ENCODE measurements at regions not wholly inside any gene's neighbourhood (a gene's known extent, or its start where the extent isn't known, plus 50 kb on each side); places are given as distances from the start of the nearest gene placed in this dataset.

GRCh38 chr5:128645581-128645980 is 107.5 kb upstream of the FBN2 start:
- intact Hi-C loops (cut with micrococcal nuclease): no loop called here
- TF ChIP-seq CTCF (IDR thresholded peaks at IDR 0.05): no peak
- Histone ChIP-seq H3K79me2 (ENCODE audit: insufficient read depth, low read length) (no peaks in the 10 kb centered on the region), H3K4me3 (replicated peaks in 1 of 3; ENCODE audit: low read depth in 2 of 3, low read length in 3 of 3) (no peak overlapping the region), H3K4me2 (replicated peaks; ENCODE audit: extremely low read depth, low read length, poor library complexity, severe bottlenecking) (no peak overlapping the region), H3K9me3 (replicated peaks in 1 of 2; ENCODE audit: control insufficient read depth in 1 of 2, insufficient read depth in 1 of 2, low read length in 2 of 2) (no peaks in the 10 kb centered on the region), H3K36me3 (replicated peaks in 1 of 2; ENCODE audit: control insufficient read depth in 1 of 2, insufficient read depth in 2 of 2, low read length in 2 of 2) (no peaks in the 10 kb centered on the region), H3K9ac (ENCODE audit: insufficient read depth, low read length, poor library complexity, severe bottlenecking) (no peak overlapping the region), H3K27ac (ENCODE audit: low read depth in 1 of 2, low read length in 2 of 2) (no peak overlapping the region), H4K20me1 (ENCODE audit: insufficient read depth, low read length) (no peaks in the 10 kb centered on the region), H3K4me1 (ENCODE audit: control insufficient read depth in 1 of 2, insufficient read depth in 2 of 2, low read length in 2 of 2) (no peaks in the 10 kb centered on the region), H3K27me3 (ENCODE audit: control insufficient read depth in 2 of 2, insufficient read depth in 2 of 2, low read length in 2 of 2) (no peaks in the 10 kb centered on the region), H2AFZ (ENCODE audit: insufficient read depth, low read depth, low read length, poor library complexity, severe bottlenecking) (no peak overlapping the region)
- WGBS (ENCODE audit: insufficient coverage): no CpG with 5 or more reads among the region's 1 CpG
- H3K36me3 Mint-ChIP-seq: no peaks in the 10 kb centered on the region
- no peak overlapping the region for H3K4me3 Mint-ChIP-seq
- H3K27ac Mint-ChIP-seq: no peak overlapping the region
- peaks cover 0 to 2% (median 0%) of the 10 kb centered on the region in 7 donors for H3K9me3 Mint-ChIP-seq
- no peak for DNase-seq
- no peaks in the 10 kb centered on the region for H3K4me1 Mint-ChIP-seq
- no peaks in the 10 kb centered on the region for H3K27me3 Mint-ChIP-seq (ENCODE audit: low read depth in 3 of 3)

GRCh38 chr5:128646176-128646575 is 108.1 kb upstream of the FBN2 start:
- Mint-ChIP-seq H3K27ac (no peak overlapping the region), H3K9me3 (peaks cover 0 to 2% (median 0%) of the 10 kb centered on the region in 7 donors), H3K36me3 (no peaks in the 10 kb centered on the region), H3K4me1 (no peaks in the 10 kb centered on the region), H3K4me3 (no peak overlapping the region), H3K27me3 (ENCODE audit: low read depth in 3 of 3) (peaks cover 0 to 1% (median 0%) of the 10 kb centered on the region in 3 donors)
- Histone ChIP-seq H3K36me3 (replicated peaks in 1 of 2; ENCODE audit: control insufficient read depth in 1 of 2, insufficient read depth in 2 of 2, low read length in 2 of 2) (no peaks in the 10 kb centered on the region), H3K27ac (ENCODE audit: low read depth in 1 of 2, low read length in 2 of 2) (no peak overlapping the region), H3K4me1 (ENCODE audit: control insufficient read depth in 1 of 2, insufficient read depth in 2 of 2, low read length in 2 of 2) (no peaks in the 10 kb centered on the region), H3K9ac (ENCODE audit: insufficient read depth, low read length, poor library complexity, severe bottlenecking) (no peak overlapping the region), H3K4me2 (replicated peaks; ENCODE audit: extremely low read depth, low read length, poor library complexity, severe bottlenecking) (no peak overlapping the region), H3K79me2 (ENCODE audit: insufficient read depth, low read length) (no peaks in the 10 kb centered on the region), H3K27me3 (ENCODE audit: control insufficient read depth in 2 of 2, insufficient read depth in 2 of 2, low read length in 2 of 2) (no peaks in the 10 kb centered on the region), H4K20me1 (ENCODE audit: insufficient read depth, low read length) (no peaks in the 10 kb centered on the region), H3K4me3 (replicated peaks in 1 of 3; ENCODE audit: low read depth in 2 of 3, low read length in 3 of 3) (no peak overlapping the region), H2AFZ (ENCODE audit: insufficient read depth, low read depth, low read length, poor library complexity, severe bottlenecking) (no peak overlapping the region), H3K9me3 (replicated peaks in 1 of 2; ENCODE audit: control insufficient read depth in 1 of 2, insufficient read depth in 1 of 2, low read length in 2 of 2) (no peaks in the 10 kb centered on the region)
- no peak for TF ChIP-seq CTCF (IDR thresholded peaks at IDR 0.05)
- no peak for DNase-seq
- WGBS (ENCODE audit: insufficient coverage): no CpG with 5 or more reads among the region's 2 CpGs
- intact Hi-C loops (cut with micrococcal nuclease): no loop called here
